GM12878 (cell line): ENCODE measurements at regions not wholly inside any gene's neighbourhood (a gene's known extent, or its start where the extent isn't known, plus 50 kb on each side); places are given as distances from the start of the nearest gene placed in this dataset.

Source experiments
- CEBPB ChIP-seq, 2 experiments: fragments of 150-350 bp in 1 of 2; IDR thresholded peaks; 2 replicates each; pipeline ENCODE4 v1.6.1; 2012 to 2014; ENCODE audit warnings: low read depth in 2 of 2, low read length in 2 of 2, borderline replicate concordance in 1 of 2, inconsistent platforms in 1 of 2
- CREB1 ChIP-seq: IDR thresholded peaks from 2 replicates; pipeline ENCODE4 v1.6.1; 2012; ENCODE audit warnings: low read depth, mild to moderate bottlenecking, inconsistent platforms
- DPF2 ChIP-seq: fragments of 450-650 bp; IDR thresholded peaks from 2 replicates; pipeline ENCODE4 v1.6.1; 2017; ENCODE audit warnings: mild to moderate bottlenecking
- EP300 ChIP-seq, 2 experiments: fragments of 150-350 bp in 1 of 2; IDR thresholded peaks; 2 replicates each; pipeline ENCODE4 v1.6.1; 2011 to 2012; ENCODE audit warnings: low read depth in 2 of 2, low read length in 2 of 2, borderline replicate concordance in 1 of 2, improper control_type of control experiment in 1 of 2, inconsistent platforms in 1 of 2; ENCODE audit not compliant: control insufficient read depth in 1 of 2
- FOXK2 ChIP-seq: fragments of 450-650 bp; IDR thresholded peaks from 2 replicates; pipeline ENCODE4 v1.6.1; 2017; ENCODE audit warnings: mild to moderate bottlenecking, moderate library complexity
- JUNB ChIP-seq: IDR thresholded peaks from 2 replicates; pipeline ENCODE4 v1.6.1; 2016; ENCODE audit warnings: antibody characterized with exemption, mild to moderate bottlenecking
- TBL1XR1 ChIP-seq: IDR thresholded peaks from 2 replicates; pipeline ENCODE4 v1.6.1; 2012; ENCODE audit warnings: low read depth, low read length, improper control_type of control experiment
- TCF12 ChIP-seq: IDR thresholded peaks from 2 replicates; pipeline ENCODE4 v1.6.1; 2011; ENCODE audit warnings: low read depth, mild to moderate bottlenecking, low read length
- YY1 ChIP-seq: IDR thresholded peaks from 2 replicates; pipeline ENCODE4 v1.6.1; 2011; ENCODE audit warnings: low read depth, mild to moderate bottlenecking, low read length
- TF ChIP-seq, protein P1 (sequence below): fragments of 450-650 bp; IDR thresholded peaks from 2 replicates; pipeline ENCODE4 v1.6.1; 2017; ENCODE audit warnings: mild to moderate bottlenecking, moderate library complexity
- TF ChIP-seq, protein P2 (sequence below): fragments of 450-650 bp; IDR thresholded peaks from 2 replicates; pipeline ENCODE4 v1.6.1; 2018; ENCODE audit warnings: borderline replicate concordance, mild to moderate bottlenecking; ENCODE audit not compliant: partially characterized antibody
- TF ChIP-seq, protein P3 (sequence below): fragments of 450-650 bp; IDR thresholded peaks from 2 replicates; pipeline ENCODE4 v1.6.1; 2017; ENCODE audit warnings: low read depth, mild to moderate bottlenecking, moderate library complexity
- TF ChIP-seq, protein P4 (sequence below): fragments of 450-650 bp; IDR thresholded peaks from 2 replicates; pipeline ENCODE4 v1.6.1; 2016; ENCODE audit warnings: mild to moderate bottlenecking

DNA sequence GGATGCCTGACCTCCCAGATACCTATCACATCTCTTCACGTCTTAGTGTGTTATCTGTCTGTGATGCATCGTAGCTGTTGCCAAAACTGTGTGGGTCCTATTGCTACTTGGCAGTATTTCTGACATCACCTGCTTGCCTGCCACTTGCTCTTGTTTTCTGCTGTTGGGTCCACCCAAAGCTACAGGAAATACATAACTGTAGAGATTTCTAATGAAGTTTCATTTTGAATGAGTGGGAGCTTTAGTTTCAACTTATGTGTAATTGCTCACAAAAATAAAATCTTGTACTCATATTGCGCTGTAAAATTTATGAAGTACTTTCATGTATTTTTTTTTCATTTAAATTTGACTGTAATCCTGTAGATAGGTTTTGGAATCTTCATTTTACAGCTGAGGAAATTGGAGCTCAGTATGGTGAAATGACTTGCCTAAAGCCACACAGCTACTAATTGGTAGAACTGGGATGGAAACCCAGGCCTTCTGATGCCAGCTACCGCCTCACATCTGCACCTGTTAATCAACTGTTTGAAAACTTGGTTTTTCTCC is 113.6 kb upstream of the MAN1A1 start (continued):
- TF ChIP-seq, protein P1, sequence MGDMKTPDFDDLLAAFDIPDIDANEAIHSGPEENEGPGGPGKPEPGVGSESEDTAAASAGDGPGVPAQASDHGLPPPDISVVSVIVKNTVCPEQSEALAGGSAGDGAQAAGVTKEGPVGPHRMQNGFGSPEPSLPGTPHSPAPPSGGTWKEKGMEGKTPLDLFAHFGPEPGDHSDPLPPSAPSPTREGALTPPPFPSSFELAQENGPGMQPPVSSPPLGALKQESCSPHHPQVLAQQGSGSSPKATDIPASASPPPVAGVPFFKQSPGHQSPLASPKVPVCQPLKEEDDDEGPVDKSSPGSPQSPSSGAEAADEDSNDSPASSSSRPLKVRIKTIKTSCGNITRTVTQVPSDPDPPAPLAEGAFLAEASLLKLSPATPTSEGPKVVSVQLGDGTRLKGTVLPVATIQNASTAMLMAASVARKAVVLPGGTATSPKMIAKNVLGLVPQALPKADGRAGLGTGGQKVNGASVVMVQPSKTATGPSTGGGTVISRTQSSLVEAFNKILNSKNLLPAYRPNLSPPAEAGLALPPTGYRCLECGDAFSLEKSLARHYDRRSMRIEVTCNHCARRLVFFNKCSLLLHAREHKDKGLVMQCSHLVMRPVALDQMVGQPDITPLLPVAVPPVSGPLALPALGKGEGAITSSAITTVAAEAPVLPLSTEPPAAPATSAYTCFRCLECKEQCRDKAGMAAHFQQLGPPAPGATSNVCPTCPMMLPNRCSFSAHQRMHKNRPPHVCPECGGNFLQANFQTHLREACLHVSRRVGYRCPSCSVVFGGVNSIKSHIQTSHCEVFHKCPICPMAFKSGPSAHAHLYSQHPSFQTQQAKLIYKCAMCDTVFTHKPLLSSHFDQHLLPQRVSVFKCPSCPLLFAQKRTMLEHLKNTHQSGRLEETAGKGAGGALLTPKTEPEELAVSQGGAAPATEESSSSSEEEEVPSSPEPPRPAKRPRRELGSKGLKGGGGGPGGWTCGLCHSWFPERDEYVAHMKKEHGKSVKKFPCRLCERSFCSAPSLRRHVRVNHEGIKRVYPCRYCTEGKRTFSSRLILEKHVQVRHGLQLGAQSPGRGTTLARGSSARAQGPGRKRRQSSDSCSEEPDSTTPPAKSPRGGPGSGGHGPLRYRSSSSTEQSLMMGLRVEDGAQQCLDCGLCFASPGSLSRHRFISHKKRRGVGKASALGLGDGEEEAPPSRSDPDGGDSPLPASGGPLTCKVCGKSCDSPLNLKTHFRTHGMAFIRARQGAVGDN: peak; percentile 71
- TF ChIP-seq EP300 (IDR thresholded peaks at IDR 0.05; ENCODE audit: borderline replicate concordance in 1 of 2, control insufficient read depth in 1 of 2, low read depth in 2 of 2, low read length in 2 of 2) (peak; percentile 64 to 81), TBL1XR1 (peak; percentile 52; the same call in 1 of the 2 replicates), FOXK2 (peak; percentile 49), TCF12 (peak; percentile 63; the same call in 1 of the 2 replicates), DPF2 (peak; percentile 82; the same call in 1 of the 2 replicates), CREB1 (peak; percentile 64; the same call in 1 of the 2 replicates), CEBPB (IDR thresholded peaks at IDR 0.05; ENCODE audit: borderline replicate concordance in 1 of 2, low read depth in 2 of 2, low read length in 2 of 2) (peak in 1 of 2 experiments; percentile 55; a peak in 1 of 4 replicates), JUNB (peak; percentile 94), YY1 (no peak)
- TF ChIP-seq, protein P2, sequence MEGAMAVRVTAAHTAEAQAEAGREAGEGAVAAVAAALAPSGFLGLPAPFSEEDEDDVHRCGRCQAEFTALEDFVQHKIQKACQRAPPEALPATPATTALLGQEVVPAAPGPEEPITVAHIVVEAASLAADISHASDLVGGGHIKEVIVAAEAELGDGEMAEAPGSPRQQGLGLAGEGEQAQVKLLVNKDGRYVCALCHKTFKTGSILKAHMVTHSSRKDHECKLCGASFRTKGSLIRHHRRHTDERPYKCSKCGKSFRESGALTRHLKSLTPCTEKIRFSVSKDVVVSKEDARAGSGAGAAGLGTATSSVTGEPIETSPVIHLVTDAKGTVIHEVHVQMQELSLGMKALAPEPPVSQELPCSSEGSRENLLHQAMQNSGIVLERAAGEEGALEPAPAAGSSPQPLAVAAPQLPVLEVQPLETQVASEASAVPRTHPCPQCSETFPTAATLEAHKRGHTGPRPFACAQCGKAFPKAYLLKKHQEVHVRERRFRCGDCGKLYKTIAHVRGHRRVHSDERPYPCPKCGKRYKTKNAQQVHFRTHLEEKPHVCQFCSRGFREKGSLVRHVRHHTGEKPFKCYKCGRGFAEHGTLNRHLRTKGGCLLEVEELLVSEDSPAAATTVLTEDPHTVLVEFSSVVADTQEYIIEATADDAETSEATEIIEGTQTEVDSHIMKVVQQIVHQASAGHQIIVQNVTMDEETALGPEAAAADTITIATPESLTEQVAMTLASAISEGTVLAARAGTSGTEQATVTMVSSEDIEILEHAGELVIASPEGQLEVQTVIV: no peak
- TF ChIP-seq, protein P3, sequence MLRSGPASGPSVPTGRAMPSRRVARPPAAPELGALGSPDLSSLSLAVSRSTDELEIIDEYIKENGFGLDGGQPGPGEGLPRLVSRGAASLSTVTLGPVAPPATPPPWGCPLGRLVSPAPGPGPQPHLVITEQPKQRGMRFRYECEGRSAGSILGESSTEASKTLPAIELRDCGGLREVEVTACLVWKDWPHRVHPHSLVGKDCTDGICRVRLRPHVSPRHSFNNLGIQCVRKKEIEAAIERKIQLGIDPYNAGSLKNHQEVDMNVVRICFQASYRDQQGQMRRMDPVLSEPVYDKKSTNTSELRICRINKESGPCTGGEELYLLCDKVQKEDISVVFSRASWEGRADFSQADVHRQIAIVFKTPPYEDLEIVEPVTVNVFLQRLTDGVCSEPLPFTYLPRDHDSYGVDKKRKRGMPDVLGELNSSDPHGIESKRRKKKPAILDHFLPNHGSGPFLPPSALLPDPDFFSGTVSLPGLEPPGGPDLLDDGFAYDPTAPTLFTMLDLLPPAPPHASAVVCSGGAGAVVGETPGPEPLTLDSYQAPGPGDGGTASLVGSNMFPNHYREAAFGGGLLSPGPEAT: peak; percentile 63
- TF ChIP-seq, protein P4, sequence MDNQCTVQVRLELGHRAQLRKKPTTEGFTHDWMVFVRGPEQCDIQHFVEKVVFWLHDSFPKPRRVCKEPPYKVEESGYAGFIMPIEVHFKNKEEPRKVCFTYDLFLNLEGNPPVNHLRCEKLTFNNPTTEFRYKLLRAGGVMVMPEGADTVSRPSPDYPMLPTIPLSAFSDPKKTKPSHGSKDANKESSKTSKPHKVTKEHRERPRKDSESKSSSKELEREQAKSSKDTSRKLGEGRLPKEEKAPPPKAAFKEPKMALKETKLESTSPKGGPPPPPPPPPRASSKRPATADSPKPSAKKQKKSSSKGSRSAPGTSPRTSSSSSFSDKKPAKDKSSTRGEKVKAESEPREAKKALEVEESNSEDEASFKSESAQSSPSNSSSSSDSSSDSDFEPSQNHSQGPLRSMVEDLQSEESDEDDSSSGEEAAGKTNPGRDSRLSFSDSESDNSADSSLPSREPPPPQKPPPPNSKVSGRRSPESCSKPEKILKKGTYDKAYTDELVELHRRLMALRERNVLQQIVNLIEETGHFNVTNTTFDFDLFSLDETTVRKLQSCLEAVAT: no peak
- TF ChIP-seq, all 136 proteins: peak for 42
